Neural progenitor cell (in vitro differentiated cells): ENCODE measurements at regions not wholly inside any gene's neighbourhood (a gene's known extent, or its start where the extent isn't known, plus 50 kb on each side); places are given as distances from the start of the nearest gene placed in this dataset.

ENCODE experiments used
- DNase-seq: peaks from one replicate; pipeline ENCODE4 v3.0.0-alpha.2; 2016; ENCODE audit warnings: low spot score
- H2AFZ ChIP-seq: fragments of 200-600 bp; sonication (generic); replicated peaks from 2 replicates; pipeline ENCODE4 v1.6.1; 2016; ENCODE audit warnings: antibody characterized with exemption
- H3F3A ChIP-seq: fragments of 200-600 bp; sonication (generic); 2 replicates; pipeline ENCODE4 v1.6.1; 2016; ENCODE audit warnings: antibody characterized with exemption, low read depth
- H3K27ac ChIP-seq: fragments of 200-600 bp; sonication (generic); 2 replicates; pipeline ENCODE4 v1.5.1; 2016; ENCODE audit warnings: mild to moderate bottlenecking
- H3K27me3 ChIP-seq: fragments of 200-600 bp; sonication (generic); 2 replicates; pipeline ENCODE4 v1.6.1; 2016; ENCODE audit warnings: mild to moderate bottlenecking, moderate library complexity
- H3K36me3 ChIP-seq: fragments of 200-600 bp; sonication (generic); 2 replicates; pipeline ENCODE4 v1.5.1; 2016
- H3K4me1 ChIP-seq: fragments of 200-600 bp; sonication (generic); 2 replicates; pipeline ENCODE4 v1.6.1; 2016; ENCODE audit warnings: mixed run types
- H3K4me2 ChIP-seq: fragments of 200-600 bp; sonication (generic); 2 replicates; pipeline ENCODE4 v1.6.1; 2016
- H3K4me3 ChIP-seq: fragments of 200-600 bp; sonication (generic); 2 replicates; pipeline ENCODE4 v1.5.1; 2016
- H3K79me2 ChIP-seq: fragments of 200-600 bp; sonication (generic); 2 replicates; pipeline ENCODE4 v1.6.1; 2016; ENCODE audit warnings: low read depth
- H3K9ac ChIP-seq: fragments of 200-600 bp; sonication (generic); 2 replicates; pipeline ENCODE4 v1.6.1; 2016
- H3K9me3 ChIP-seq: fragments of 200-600 bp; sonication (generic); 2 replicates; pipeline ENCODE4 v1.5.1; 2016; ENCODE audit warnings: low read depth
- H4K20me1 ChIP-seq: fragments of 200-600 bp; sonication (generic); 2 replicates; pipeline ENCODE4 v1.6.1; 2016; ENCODE audit warnings: low read depth
- H3K27ac Mint-ChIP-seq: 3 replicates; pipeline ENCODE4 v1.8.0; 2021; ENCODE audit warnings: mixed read lengths
- H3K27me3 Mint-ChIP-seq: 2 replicates; pipeline ENCODE4 v1.8.0; 2022; ENCODE audit warnings: low read depth, mild to moderate bottlenecking, inconsistent platforms, moderate library complexity, mixed read lengths; ENCODE audit not compliant: insufficient read depth
- H3K36me3 Mint-ChIP-seq: 3 replicates; pipeline ENCODE4 v1.8.0; 2021; ENCODE audit warnings: mixed read lengths
- H3K4me1 Mint-ChIP-seq: 3 replicates; pipeline ENCODE4 v1.8.0; 2021; ENCODE audit warnings: mixed read lengths
- H3K4me3 Mint-ChIP-seq: 3 replicates; pipeline ENCODE4 v1.8.0; 2021; ENCODE audit warnings: mild to moderate bottlenecking, moderate library complexity, mixed read lengths
- H3K9me3 Mint-ChIP-seq: 3 replicates; pipeline ENCODE4 v1.8.0; 2020; ENCODE audit warnings: mixed read lengths
- EZH2 ChIP-seq: fragments of 200-600 bp; sonication (generic); IDR thresholded peaks from 2 replicates; pipeline ENCODE4 v1.6.1; 2017; ENCODE audit warnings: antibody characterized with exemption, mild to moderate bottlenecking, moderate library complexity
- EZH2phosphoT487 ChIP-seq: fragments of 200-600 bp; sonication (generic); IDR thresholded peaks from 2 replicates; pipeline ENCODE4 v1.6.1; 2017; ENCODE audit warnings: antibody characterized with exemption
- TF ChIP-seq, protein P1 (sequence below): fragments of 200-600 bp; sonication (generic); IDR thresholded peaks from 2 replicates; pipeline ENCODE4 v1.5.1; 2017; ENCODE audit warnings: antibody characterized with exemption, mild to moderate bottlenecking

DNA sequence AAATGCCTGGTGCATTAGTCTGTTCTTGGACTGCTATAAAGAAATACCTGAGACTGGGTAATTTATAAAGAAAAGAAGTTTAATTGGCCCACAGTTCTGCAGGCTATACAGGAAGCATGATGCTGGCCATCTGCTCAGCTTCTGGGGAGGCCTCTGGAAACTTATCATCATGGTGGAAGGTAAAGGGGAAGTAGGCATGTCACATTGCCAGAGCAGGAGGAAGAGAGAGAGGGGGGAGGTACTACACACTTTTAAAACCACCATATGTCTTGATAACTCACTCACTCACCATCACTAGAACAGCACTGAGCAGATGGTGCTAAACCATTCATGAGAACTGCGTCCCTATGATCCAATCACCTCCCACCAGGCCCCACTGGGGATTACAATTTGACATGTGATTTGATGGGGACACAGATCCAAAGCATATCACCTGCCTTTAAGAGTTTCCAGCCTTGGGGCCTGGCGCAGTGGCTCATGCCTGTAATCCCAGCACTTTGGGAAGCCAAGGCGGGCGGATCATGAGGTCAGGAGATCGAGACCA is 219.0 kb downstream of the KATNAL1 start:
- H3K27ac ChIP-seq, result no peak overlapping the region
- no peaks in the 10 kb centered on the region for H3K36me3 Mint-ChIP-seq
- no peak overlapping the region for H3K4me3 Mint-ChIP-seq
- no peak for DNase-seq
- peaks cover 4% of the 10 kb centered on the region for H3K4me1 Mint-ChIP-seq
- no peaks in the 10 kb centered on the region for H3K4me1 ChIP-seq
- H3K79me2 ChIP-seq, result no peaks in the 10 kb centered on the region
- no peaks in the 10 kb centered on the region for H3K27me3 ChIP-seq
- no peaks in the 10 kb centered on the region for H4K20me1 ChIP-seq
- H3K4me3 ChIP-seq, result no peak overlapping the region
- H3K9me3 Mint-ChIP-seq, result peaks cover 25% of the 10 kb centered on the region
- H3K4me2 ChIP-seq, result no peak overlapping the region
- H2AFZ ChIP-seq, result no peak overlapping the region
- peaks cover 2% of the 10 kb centered on the region for H3K27me3 Mint-ChIP-seq
- TF ChIP-seq, protein P1, sequence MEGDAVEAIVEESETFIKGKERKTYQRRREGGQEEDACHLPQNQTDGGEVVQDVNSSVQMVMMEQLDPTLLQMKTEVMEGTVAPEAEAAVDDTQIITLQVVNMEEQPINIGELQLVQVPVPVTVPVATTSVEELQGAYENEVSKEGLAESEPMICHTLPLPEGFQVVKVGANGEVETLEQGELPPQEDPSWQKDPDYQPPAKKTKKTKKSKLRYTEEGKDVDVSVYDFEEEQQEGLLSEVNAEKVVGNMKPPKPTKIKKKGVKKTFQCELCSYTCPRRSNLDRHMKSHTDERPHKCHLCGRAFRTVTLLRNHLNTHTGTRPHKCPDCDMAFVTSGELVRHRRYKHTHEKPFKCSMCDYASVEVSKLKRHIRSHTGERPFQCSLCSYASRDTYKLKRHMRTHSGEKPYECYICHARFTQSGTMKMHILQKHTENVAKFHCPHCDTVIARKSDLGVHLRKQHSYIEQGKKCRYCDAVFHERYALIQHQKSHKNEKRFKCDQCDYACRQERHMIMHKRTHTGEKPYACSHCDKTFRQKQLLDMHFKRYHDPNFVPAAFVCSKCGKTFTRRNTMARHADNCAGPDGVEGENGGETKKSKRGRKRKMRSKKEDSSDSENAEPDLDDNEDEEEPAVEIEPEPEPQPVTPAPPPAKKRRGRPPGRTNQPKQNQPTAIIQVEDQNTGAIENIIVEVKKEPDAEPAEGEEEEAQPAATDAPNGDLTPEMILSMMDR, result no peak
- TF ChIP-seq EZH2phosphoT487 (no peak), EZH2 (no peak)
- H3K9ac ChIP-seq, result no peak overlapping the region
- no peaks in the 10 kb centered on the region for H3F3A ChIP-seq
- no peaks in the 10 kb centered on the region for H3K36me3 ChIP-seq
- H3K27ac Mint-ChIP-seq, result no peak overlapping the region
- H3K9me3 ChIP-seq, result no peaks in the 10 kb centered on the region

DNA sequence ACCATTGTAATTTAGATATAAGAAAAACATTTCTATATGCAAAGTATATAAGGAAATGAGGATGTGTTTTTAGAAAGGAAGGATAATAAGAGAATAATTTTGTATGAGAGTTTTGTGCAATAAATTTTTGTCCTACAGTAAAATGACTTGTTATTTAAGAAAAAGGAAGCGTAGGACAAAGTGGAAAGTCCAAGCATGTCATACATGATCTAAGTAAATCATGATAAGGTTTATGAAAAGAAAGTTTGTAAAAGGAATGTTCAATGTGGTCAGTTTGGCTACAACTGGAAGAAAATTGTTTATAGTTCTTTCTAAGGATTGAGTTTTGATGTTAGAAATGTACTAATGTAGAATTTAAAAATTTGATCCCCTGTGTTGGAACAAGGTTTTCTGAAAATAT is 222.3 kb downstream of the KATNAL1 start:
- H3K9me3 Mint-ChIP-seq, result peaks cover 33% of the 10 kb centered on the region

DNA sequence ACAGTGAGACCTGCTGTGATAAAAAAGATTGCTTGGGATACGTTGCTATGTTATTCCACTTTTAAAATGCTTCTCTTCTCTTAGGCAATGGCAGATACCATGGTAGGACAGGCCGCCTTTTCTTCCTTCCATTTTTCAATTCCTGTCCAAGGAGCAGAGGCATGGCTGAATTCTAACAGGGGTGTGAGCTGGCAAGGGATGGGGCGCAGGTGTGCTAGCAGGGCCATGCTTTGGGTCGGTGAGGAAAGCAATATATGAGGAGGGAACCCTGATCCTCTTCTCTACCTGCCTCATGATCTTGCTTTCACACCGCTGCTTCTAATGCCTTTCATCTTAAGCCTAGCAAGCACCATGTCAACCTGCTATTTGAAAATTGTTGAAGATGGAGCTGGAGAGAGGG is 225.0 kb downstream of the KATNAL1 start:
- no peak overlapping the region for H3K27ac ChIP-seq
- H3K4me1 ChIP-seq, result no peaks in the 10 kb centered on the region
- TF ChIP-seq EZH2phosphoT487 (no peak), EZH2 (no peak)
- TF ChIP-seq, protein P1, result no peak
- DNase-seq, result no peak
- H3K36me3 ChIP-seq, result no peaks in the 10 kb centered on the region
- H3K36me3 Mint-ChIP-seq, result no peaks in the 10 kb centered on the region
- H3K9ac ChIP-seq, result no peak overlapping the region
- no peak overlapping the region for H2AFZ ChIP-seq
- no peaks in the 10 kb centered on the region for H3K27me3 ChIP-seq
- no peaks in the 10 kb centered on the region for H3K79me2 ChIP-seq
- peaks cover 15% of the 10 kb centered on the region for H3K4me1 Mint-ChIP-seq
- no peaks in the 10 kb centered on the region for H3K9me3 ChIP-seq
- no peak overlapping the region for H3K4me3 Mint-ChIP-seq
- H3K4me2 ChIP-seq, result no peak overlapping the region
- H4K20me1 ChIP-seq, result no peaks in the 10 kb centered on the region
- H3K4me3 ChIP-seq, result no peak overlapping the region
- H3F3A ChIP-seq, result no peaks in the 10 kb centered on the region
- H3K27ac Mint-ChIP-seq, result no peak overlapping the region
- peaks cover 3% of the 10 kb centered on the region for H3K27me3 Mint-ChIP-seq
- peaks cover 33% of the 10 kb centered on the region for H3K9me3 Mint-ChIP-seq

More for the DNA sequence above, 222.3 kb downstream of the KATNAL1 start:
- Mint-ChIP-seq H3K27me3 (no peaks in the 10 kb centered on the region), H3K4me1 (no peaks in the 10 kb centered on the region), H3K27ac (no peak overlapping the region), H3K4me3 (no peak overlapping the region), H3K36me3 (no peaks in the 10 kb centered on the region)
- H3F3A ChIP-seq, result no peaks in the 10 kb centered on the region
- H3K4me1 ChIP-seq, result no peaks in the 10 kb centered on the region
- H3K79me2 ChIP-seq, result no peaks in the 10 kb centered on the region
- H3K27me3 ChIP-seq, result no peaks in the 10 kb centered on the region
- TF ChIP-seq, protein P1, result no peak
- no peak for TF ChIP-seq EZH2
- TF ChIP-seq EZH2phosphoT487, result no peak
- no peak overlapping the region for H3K9ac ChIP-seq
- no peaks in the 10 kb centered on the region for H3K36me3 ChIP-seq
- no peak overlapping the region for H3K27ac ChIP-seq
- no peaks in the 10 kb centered on the region for H4K20me1 ChIP-seq
- no peak overlapping the region for H3K4me3 ChIP-seq
- no peak overlapping the region for H2AFZ ChIP-seq
- no peaks in the 10 kb centered on the region for H3K9me3 ChIP-seq
- H3K4me2 ChIP-seq, result no peak overlapping the region
- DNase-seq, result no peak
